Neural cell (in vitro differentiated cells): ENCODE measurements at regions not wholly inside any gene's neighbourhood (a gene's known extent, or its start where the extent isn't known, plus 50 kb on each side); places are given as distances from the start of the nearest gene placed in this dataset.

Experiments
- H2AFZ ChIP-seq: fragments of 200-600, 300-800 bp; sonication (generic), shearing (Covaris generic); 2 replicates; pipeline ENCODE4 v1.6.0; 2014; ENCODE audit warnings: low read depth, mild to moderate bottlenecking, antibody characterized with exemption, low read length, moderate library complexity
- H3F3A ChIP-seq: fragments of 200-600 bp; shearing (Covaris generic); 2 replicates; pipeline ENCODE4 v1.6.1; 2016; ENCODE audit warnings: mild to moderate bottlenecking, moderate library complexity, mixed read lengths, antibody characterized with exemption, low read length; ENCODE audit not compliant: insufficient read depth, poor library complexity, severe bottlenecking
- H3K27ac ChIP-seq: fragments of 200-600, 300-800 bp; sonication (generic), shearing (Covaris generic); 2 replicates; pipeline ENCODE4 v1.5.1; 2014; ENCODE audit warnings: mild to moderate bottlenecking, low read length, moderate library complexity
- H3K27me3 ChIP-seq: fragments of 300-800, 200-600 bp; sonication (generic), shearing (Covaris generic); 2 replicates; pipeline ENCODE4 v1.6.0; 2014; ENCODE audit warnings: mild to moderate bottlenecking, low read depth, low read length, moderate library complexity; ENCODE audit not compliant: insufficient read depth
- H3K36me3 ChIP-seq: fragments of 300-800, 200-600 bp; sonication (generic), shearing (Covaris generic); 2 replicates; pipeline ENCODE4 v1.5.1; 2014; ENCODE audit warnings: mild to moderate bottlenecking, antibody characterized with exemption, low read length, moderate library complexity; ENCODE audit not compliant: insufficient read depth
- H3K4me2 ChIP-seq: fragments of 300-800, 200-600 bp; sonication (generic), shearing (Covaris generic); 2 replicates; pipeline ENCODE4 v1.6.0; 2014; ENCODE audit warnings: mild to moderate bottlenecking, low read length
- H3K4me3 ChIP-seq: fragments of 300-800, 200-600 bp; sonication (generic), shearing (Covaris generic); 2 replicates; pipeline ENCODE4 v1.5.1; 2014; ENCODE audit warnings: mild to moderate bottlenecking, low read length, moderate library complexity
- H3K79me2 ChIP-seq: fragments of 200-600 bp; shearing (Covaris generic); replicated peaks from 2 replicates; pipeline ENCODE4 v1.6.0; 2014; ENCODE audit warnings: mild to moderate bottlenecking, low read length, moderate library complexity; ENCODE audit not compliant: insufficient read depth
- H3K9ac ChIP-seq: fragments of 300-800, 200-600 bp; sonication (generic), shearing (Covaris generic); 2 replicates; pipeline ENCODE4 v1.6.1; 2016; ENCODE audit warnings: mild to moderate bottlenecking, low read length, mixed read lengths
- H3K9me2 ChIP-seq: fragments of 200-600 bp; shearing (Covaris generic); 2 replicates; pipeline ENCODE4 v1.6.1; 2016; ENCODE audit warnings: mild to moderate bottlenecking, low read length, mixed read lengths; ENCODE audit not compliant: insufficient read depth
- H3K9me3 ChIP-seq: fragments of 200-600, 300-800 bp; sonication (generic), shearing (Covaris generic); 2 replicates; pipeline ENCODE4 v1.6.1; 2016; ENCODE audit warnings: mild to moderate bottlenecking, mixed run types, low read length, moderate library complexity, mixed read lengths
- H4K20me1 ChIP-seq: fragments of 200-600 bp; shearing (Covaris generic); 2 replicates; pipeline ENCODE4 v1.6.1; 2016; ENCODE audit warnings: mild to moderate bottlenecking, mixed run types; ENCODE audit not compliant: insufficient read depth
- CTCF ChIP-seq: fragments of 450-650 bp; IDR thresholded peaks from 2 replicates; pipeline ENCODE4 v1.5.1; 2014; ENCODE audit warnings: antibody characterized with exemption, mild to moderate bottlenecking, moderate library complexity; ENCODE audit not compliant: poor library complexity, severe bottlenecking
- EP300 ChIP-seq: fragments of 450-650 bp; conservative IDR thresholded peaks from 2 replicates; pipeline ENCODE4 v1.6.1; 2014; ENCODE audit warnings: antibody characterized with exemption, mild to moderate bottlenecking, moderate library complexity; ENCODE audit not compliant: poor library complexity, severe bottlenecking
- EZH2 ChIP-seq: fragments of 200-600, 300-800 bp; shearing (Covaris generic), sonication (generic); IDR thresholded peaks from 2 replicates; pipeline ENCODE4 v1.6.1; 2014; ENCODE audit warnings: antibody characterized with exemption, low read length, borderline replicate concordance, mild to moderate bottlenecking; ENCODE audit not compliant: insufficient read depth, poor library complexity, severe bottlenecking
- MXI1 ChIP-seq: fragments of 450-650 bp; conservative IDR thresholded peaks from 2 replicates; pipeline ENCODE4 v1.6.1; 2014; ENCODE audit warnings: antibody characterized with exemption, mild to moderate bottlenecking; ENCODE audit not compliant: poor library complexity, severe bottlenecking
- POLR2AphosphoS5 ChIP-seq: IDR thresholded peaks from 2 replicates; pipeline ENCODE4 v1.6.1; 2012
- RAD21 ChIP-seq: fragments of 450-650 bp; conservative IDR thresholded peaks from 2 replicates; pipeline ENCODE4 v1.6.1; 2014; ENCODE audit warnings: antibody characterized with exemption, mild to moderate bottlenecking, moderate library complexity
- REST ChIP-seq: IDR thresholded peaks from 2 replicates; pipeline ENCODE4 v1.6.1; 2012; ENCODE audit warnings: borderline replicate concordance
- SMC3 ChIP-seq: fragments of 450-650 bp; conservative IDR thresholded peaks from 2 replicates; pipeline ENCODE4 v1.6.1; 2014; ENCODE audit warnings: antibody characterized with exemption, mild to moderate bottlenecking, moderate library complexity; ENCODE audit not compliant: poor library complexity

GRCh38 chr2:11097854-11098387 is 57.3 kb upstream of the SLC66A3 start:
- no peaks in the 10 kb centered on the region for H3K36me3 ChIP-seq
- H3K9me3 ChIP-seq, result no peaks in the 10 kb centered on the region
- no peak overlapping the region for H3K4me3 ChIP-seq
- no peak overlapping the region for H2AFZ ChIP-seq
- H3K9me2 ChIP-seq, result no peaks in the 10 kb centered on the region
- no peaks in the 10 kb centered on the region for H3K27me3 ChIP-seq
- no peaks in the 10 kb centered on the region for H4K20me1 ChIP-seq
- no peak overlapping the region for H3K27ac ChIP-seq
- TF ChIP-seq EZH2, result no peak
- no peak for TF ChIP-seq SMC3
- TF ChIP-seq EP300, result no peak
- no peaks in the 10 kb centered on the region for H3K79me2 ChIP-seq
- no peak overlapping the region for H3K9ac ChIP-seq
- H3F3A ChIP-seq, result no peaks in the 10 kb centered on the region
- no peak overlapping the region for H3K4me2 ChIP-seq

GRCh38 chr2:11099122-11100065 is 55.9 kb upstream of the SLC66A3 start:
- no peak overlapping the region for H3K4me3 ChIP-seq
- H2AFZ ChIP-seq, result no peak overlapping the region
- no peaks in the 10 kb centered on the region for H3K36me3 ChIP-seq
- no peaks in the 10 kb centered on the region for H3F3A ChIP-seq
- TF ChIP-seq RAD21, result no peak
- TF ChIP-seq REST, result no peak
- no peak for TF ChIP-seq SMC3
- TF ChIP-seq CTCF, result no peak
- no peak for TF ChIP-seq EP300
- no peaks in the 10 kb centered on the region for H4K20me1 ChIP-seq
- H3K9ac ChIP-seq, result no peak overlapping the region
- no peaks in the 10 kb centered on the region for H3K9me2 ChIP-seq
- H3K79me2 ChIP-seq, result no peaks in the 10 kb centered on the region
- no peak overlapping the region for H3K27ac ChIP-seq
- H3K4me2 ChIP-seq, result no peak overlapping the region
- H3K27me3 ChIP-seq, result no peaks in the 10 kb centered on the region
- no peaks in the 10 kb centered on the region for H3K9me3 ChIP-seq

- no peaks in the 10 kb centered on the region for H3F3A ChIP-seq
- H3K27me3 ChIP-seq, result no peaks in the 10 kb centered on the region
- no peaks in the 10 kb centered on the region for H3K36me3 ChIP-seq
- H3K4me2 ChIP-seq, result no peak overlapping the region
- H3K27ac ChIP-seq, result no peak overlapping the region
- no peak overlapping the region for H3K9ac ChIP-seq
- H3K79me2 ChIP-seq, result no peaks in the 10 kb centered on the region
- no peaks in the 10 kb centered on the region for H3K9me2 ChIP-seq
- no peak overlapping the region for H2AFZ ChIP-seq
- H3K4me3 ChIP-seq, result no peak overlapping the region
- no peaks in the 10 kb centered on the region for H3K9me3 ChIP-seq
- H4K20me1 ChIP-seq, result no peaks in the 10 kb centered on the region
- TF ChIP-seq POLR2AphosphoS5 (no peak), SMC3 (no peak), EP300 (no peak), MXI1 (no peak), EZH2 (no peak), CTCF (no peak), REST (no peak)
Observed at GRCh38 chr2:11100130-11100529, 55.1 kb upstream of the SLC66A3 start.
